ENCODE measurements at regions not wholly inside any gene's neighbourhood (a gene's known extent, or its start where the extent isn't known, plus 50 kb on each side); places are given as distances from the start of the nearest gene placed in this dataset.
"Not testable (repeated sequence)": the region's sequence is repeated elsewhere in the genome, so short reads cannot be mapped to it uniquely, and the experiment has no call there.

GRCh38 chr2:123481406-123481805 is 543.7 kb upstream of the CNTNAP5 start:
- DNase-seq (ENCODE audit: low read depth), result no peak

DNA sequence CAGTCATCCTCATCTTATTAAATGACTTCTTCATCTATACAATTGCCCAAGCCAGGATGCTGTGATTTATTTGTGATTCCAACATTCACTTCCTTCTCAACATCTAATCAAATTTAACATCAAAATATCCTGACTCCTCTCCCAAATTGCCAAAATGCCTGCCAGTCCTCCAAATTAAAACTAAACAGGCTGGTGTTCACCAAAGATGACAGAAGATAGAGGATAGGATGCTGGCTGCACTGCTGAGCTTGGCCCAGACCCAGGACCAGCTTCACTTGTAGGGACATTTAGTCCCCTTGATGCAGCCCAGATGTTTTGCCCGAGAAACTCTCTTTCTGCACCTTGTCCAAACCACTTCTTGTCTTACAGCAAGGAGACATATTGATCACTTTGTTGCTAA is 540.0 kb upstream of the CNTNAP5 start:
- no peak for DNase-seq (ENCODE audit: low read depth)

- no peak for DNase-seq (ENCODE audit: low read depth)
Measured at GRCh38 chr2:123493687-123494086, 531.4 kb upstream of the CNTNAP5 start.

GRCh38 chr2:123495241-123495640 is 529.8 kb upstream of the CNTNAP5 start:
- DNase-seq (ENCODE audit: low read depth), result no peak

DNA sequence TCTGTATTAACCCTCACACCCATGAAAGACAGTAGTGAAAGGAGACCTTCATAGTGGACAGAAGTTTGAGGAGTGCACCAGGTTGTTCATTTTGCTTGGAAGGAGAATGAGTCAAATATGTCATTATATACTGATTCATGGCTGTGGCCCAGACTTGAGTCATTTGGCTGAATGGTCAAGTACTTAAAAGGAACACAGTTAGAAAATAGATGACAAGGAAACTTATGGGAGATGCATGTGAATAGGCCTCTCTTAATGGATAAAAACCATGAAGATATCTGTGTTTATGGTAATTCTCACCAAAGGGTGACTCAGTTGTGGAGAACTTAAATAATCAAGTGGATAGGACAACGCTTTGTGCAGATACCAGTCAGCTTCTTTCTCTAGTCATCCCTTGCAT is 524.7 kb upstream of the CNTNAP5 start:
- no peak for DNase-seq (ENCODE audit: low read depth)

GRCh38 chr2:123500988-123501387 is 524.1 kb upstream of the CNTNAP5 start:
- DNase-seq (ENCODE audit: low read depth), result no peak

DNA sequence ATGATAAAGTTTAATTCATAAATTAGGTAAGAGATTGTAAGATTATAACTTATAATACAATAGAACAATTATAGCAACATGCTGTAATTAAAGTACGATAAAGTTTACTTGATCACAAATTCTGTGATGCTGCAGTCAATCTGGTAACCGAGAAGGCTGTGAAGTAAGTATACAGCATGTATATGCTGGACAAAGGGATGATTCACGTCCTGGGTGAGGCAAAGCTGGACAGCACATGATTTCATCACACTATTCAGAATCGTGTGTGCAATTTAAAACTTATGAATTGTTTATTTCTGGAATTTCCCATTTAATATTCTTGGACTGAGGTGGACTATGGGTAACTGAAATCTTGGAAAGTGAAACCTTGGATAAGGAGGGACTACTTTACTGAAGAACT is 522.2 kb upstream of the CNTNAP5 start:
- DNase-seq (ENCODE audit: low read depth), result no peak

DNA sequence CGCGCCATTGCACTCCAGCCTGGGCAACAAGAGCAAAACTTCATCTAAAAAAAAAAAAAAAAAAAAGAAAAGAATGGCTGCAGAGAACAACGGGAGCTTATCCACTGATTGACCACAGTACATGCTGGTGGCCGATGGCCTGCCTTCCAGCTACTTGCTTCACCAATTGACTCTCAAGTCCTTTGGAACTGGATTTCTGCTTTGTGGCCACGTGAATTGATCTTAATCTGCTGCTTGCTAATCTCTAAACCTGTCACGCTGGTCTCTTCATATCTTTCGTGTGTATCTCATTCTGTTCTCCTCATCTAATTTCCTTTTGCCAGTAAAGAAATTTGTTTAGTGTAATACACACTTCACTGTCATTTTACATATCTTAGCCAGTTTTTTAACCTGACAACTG is 512.5 kb upstream of the CNTNAP5 start:
- no peak for DNase-seq (ENCODE audit: low read depth)

DNA sequence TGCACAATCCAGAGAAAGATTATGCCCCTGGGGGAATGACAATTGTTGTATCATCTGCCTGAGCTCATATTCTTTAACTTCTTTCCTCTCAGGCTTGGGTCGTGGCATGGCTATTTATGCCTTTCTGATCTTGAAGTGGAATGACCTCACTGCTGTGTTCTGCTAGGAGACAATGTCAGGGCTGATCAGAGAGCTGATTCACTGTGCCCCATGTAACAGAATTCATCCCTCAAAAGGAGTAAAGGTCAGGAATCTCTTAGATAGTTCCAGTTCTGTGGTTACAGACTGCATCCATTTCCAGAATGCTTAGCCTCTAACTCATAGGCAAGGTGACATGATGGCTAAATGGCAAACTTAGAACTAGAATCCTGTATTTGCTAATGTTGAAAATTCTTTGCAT is 511.7 kb upstream of the CNTNAP5 start:
- peak; percentile 2 for DNase-seq (ENCODE audit: low read depth)

DNA sequence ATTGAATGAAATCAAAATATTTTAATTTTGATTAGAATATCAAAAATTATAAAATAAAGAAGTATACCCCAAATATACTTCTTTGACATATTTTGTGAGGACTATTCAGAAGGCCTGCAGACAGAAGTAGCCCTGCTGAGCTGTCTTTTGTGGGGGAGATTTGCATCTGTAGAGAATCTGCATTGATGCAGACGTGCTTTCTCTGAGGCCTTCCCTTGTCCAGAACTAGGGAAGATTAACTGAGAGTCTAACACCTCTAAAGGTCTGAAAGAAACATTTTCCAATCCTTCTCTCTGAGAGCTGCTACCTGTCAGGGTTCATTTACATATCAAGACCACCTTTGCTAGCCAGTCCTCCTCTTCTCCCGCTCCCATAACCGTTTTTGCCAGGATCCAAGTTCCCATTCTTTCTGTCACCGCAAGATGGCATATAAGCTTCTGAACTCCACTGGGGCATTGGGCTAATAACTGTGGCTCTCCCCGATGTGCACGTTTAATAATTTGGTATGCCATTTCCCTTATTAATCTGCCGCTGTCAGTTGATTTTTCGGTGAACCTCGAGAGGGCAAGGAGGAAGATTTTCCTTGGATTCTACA is 510.4 kb upstream of the CNTNAP5 start:
- DNase-seq (ENCODE audit: low read depth), result no peak

DNA sequence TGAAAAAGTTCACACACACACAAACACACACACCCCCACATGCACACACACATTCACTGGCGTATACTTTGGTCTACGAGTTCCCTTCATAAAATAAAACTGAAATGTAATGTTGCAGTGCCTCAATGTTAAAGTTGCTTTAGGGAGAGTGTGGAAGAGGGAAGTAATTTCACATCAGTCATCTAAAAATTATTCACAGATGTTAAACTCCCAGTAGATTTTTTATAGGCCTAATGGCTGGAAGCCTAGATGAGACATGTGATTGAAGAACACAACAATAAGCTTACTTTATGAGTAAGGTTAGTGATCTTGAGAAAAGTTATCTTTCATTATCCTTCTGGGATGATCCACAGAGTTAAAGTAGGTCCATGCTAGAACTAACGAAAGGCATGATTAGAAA is 506.7 kb upstream of the CNTNAP5 start:
- no peak for DNase-seq (ENCODE audit: low read depth)

- DNase-seq (ENCODE audit: low read depth), result no peak
Measured at GRCh38 chr2:123521854-123522253, 503.2 kb upstream of the CNTNAP5 start.

DNA sequence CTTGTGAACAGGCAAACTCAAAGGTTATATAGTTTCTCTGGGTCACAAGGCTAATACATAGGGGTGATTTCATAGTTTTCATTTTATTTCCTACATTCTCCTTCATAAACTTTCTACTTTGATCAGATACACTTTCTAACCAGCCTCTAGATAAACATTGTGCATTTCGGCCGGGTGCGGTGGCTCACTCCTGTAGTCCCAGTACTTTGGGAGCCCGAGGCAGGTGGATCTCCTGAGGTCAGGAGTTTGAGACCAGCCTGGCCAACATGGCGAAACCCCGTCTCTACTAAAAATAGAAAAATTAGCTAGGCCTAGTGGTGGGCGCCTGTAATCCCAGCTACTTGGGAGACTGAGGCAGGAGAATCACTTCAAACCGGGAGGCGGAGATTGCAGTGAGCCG is 502.6 kb upstream of the CNTNAP5 start:
- DNase-seq (ENCODE audit: low read depth), result not testable (repeated sequence)

GRCh38 chr2:123528996-123529707 is 495.9 kb upstream of the CNTNAP5 start:
- DNase-seq (ENCODE audit: low read depth), result no peak

GRCh38 chr2:123530004-123530403 is 495.1 kb upstream of the CNTNAP5 start:
- no peak for DNase-seq (ENCODE audit: low read depth)

- DNase-seq (ENCODE audit: low read depth), result no peak
Measured at GRCh38 chr2:123532126-123532525, 493.0 kb upstream of the CNTNAP5 start.

GRCh38 chr2:123532994-123533393 is 492.1 kb upstream of the CNTNAP5 start:
- DNase-seq (ENCODE audit: low read depth), result no peak

DNA sequence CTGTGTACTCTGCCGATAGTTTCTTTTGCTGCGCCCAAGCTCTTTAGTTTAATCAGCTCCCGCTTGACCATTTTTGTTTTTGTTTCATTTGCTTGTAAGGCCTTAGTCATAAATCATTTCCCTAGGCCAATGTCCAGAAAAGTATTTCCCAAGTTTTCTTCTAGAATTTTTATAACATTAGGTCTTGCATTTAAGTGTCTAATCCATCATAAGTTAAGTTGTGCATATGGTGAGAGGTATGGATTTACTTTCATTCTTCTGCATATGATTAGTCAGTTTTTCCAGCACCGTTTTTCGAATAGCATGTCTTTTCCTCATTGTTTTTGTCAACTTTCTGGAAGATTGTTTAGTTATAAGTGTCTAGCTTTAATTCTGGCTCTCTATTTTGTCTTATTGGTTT is 484.8 kb upstream of the CNTNAP5 start:
- no peak for DNase-seq (ENCODE audit: low read depth)

GRCh38 chr2:123546353-123546752 is 478.7 kb upstream of the CNTNAP5 start:
- DNase-seq (ENCODE audit: low read depth), result no peak

DNA sequence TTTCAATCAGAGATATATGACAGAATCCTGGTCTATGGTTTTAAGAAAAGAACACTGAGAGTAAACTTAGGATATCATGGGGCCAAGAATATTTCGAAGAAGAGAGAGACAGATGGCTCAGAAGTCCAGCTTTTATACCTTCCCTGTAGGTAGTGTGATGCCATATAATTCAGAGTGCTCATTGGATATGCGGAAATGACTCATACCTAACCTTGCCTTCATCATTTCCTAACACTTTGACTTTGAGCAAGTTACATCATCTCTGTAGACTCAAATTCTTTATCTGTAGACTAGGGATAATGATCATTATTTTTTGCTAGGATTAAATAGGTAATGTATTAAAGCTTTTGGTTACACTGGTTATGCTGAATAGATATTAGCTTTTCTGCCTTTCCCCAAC is 461.6 kb upstream of the CNTNAP5 start:
- no peak for DNase-seq (ENCODE audit: low read depth)

- DNase-seq (ENCODE audit: low read depth), result no peak
Measured at GRCh38 chr2:123566291-123566946, 458.7 kb upstream of the CNTNAP5 start.

DNA sequence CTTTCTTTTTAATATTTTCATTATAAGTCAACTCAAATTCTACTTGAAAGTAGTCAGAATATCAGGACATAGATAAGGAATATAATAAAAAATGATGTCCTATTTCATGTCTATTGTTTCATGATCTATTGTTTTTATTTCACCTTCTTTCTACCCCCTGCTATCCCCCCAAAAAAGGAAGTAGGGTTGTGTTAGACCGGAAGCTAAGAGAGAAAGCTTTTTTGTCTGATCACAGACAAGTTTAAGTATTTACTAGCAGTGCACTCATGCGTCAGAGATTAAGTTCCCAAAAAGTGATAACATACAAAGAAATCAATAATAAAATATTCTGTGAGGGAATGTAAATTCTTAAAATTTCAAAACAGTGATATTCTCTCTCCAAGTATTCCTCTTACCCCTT is 447.1 kb upstream of the CNTNAP5 start:
- DNase-seq (ENCODE audit: low read depth), result no peak

DNA sequence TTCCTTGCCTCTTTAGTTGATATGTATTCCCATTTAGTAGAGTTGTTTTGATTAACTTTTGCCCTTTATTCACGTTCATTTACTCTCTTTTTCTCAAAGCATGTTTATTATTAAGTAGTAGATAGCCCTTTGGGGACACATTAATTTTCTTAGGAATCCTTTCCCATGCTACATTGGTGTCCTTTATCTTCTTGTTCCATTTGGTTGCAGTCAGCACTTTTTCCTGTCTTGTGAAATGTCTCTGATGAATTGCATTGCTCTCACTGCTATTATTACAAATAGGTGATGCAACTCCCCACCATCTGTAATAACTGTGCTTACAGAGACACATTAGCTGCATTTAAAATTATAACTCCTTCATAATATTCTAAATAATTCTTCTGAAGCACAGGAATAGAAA is 428.5 kb upstream of the CNTNAP5 start:
- no peak for DNase-seq (ENCODE audit: low read depth)
